Esophagus muscularis mucosa (tissue), 4 donors: ENCODE measurements at regions not wholly inside any gene's neighbourhood (a gene's known extent, or its start where the extent isn't known, plus 50 kb on each side); places are given as distances from the start of the nearest gene placed in this dataset.

ENCODE experiments used
- CTCF ChIP-seq, 3 experiments: fragments of 200-600 bp in 2 of 3; fragments of 450-650 bp in 1 of 3; sonication (generic) in 2 of 3; IDR thresholded peaks; one replicate each; pipeline ENCODE4 v1.5.1; 2017 to 2019; ENCODE audit warnings: antibody characterized with exemption in 3 of 3, mild to moderate bottlenecking in 2 of 3, moderate library complexity in 1 of 3
- EP300 ChIP-seq: sonication (generic); formaldehyde crosslinking; IDR thresholded peaks from one replicate; pipeline ENCODE4 v1.6.1; 2017; ENCODE audit warnings: antibody characterized with exemption
- POLR2A ChIP-seq: fragments of 450-650 bp; IDR thresholded peaks from one replicate; pipeline ENCODE4 v1.6.1; 2017; ENCODE audit warnings: antibody characterized with exemption, moderate library complexity, mild to moderate bottlenecking, low read depth

GRCh38 chr2:194424683-194425209 is 1232.3 kb upstream of the SLC39A10 start:
- no peak for TF ChIP-seq CTCF (IDR thresholded peaks at IDR 0.05)
- TF ChIP-seq EP300: no peak
- TF ChIP-seq POLR2A: no peak
